Common myeloid progenitor, CD34-positive (primary cell): ENCODE measurements at regions not wholly inside any gene's neighbourhood (a gene's known extent, or its start where the extent isn't known, plus 50 kb on each side); places are given as distances from the start of the nearest gene placed in this dataset.
"Not testable (repeated sequence)": the region's sequence is repeated elsewhere in the genome, so short reads cannot be mapped to it uniquely, and the experiment has no call there.

ENCODE experiments used
- CTCF ChIA-PET: fragments of 350-600 bp; sonication (Branson Sonifier 250); formaldehyde crosslinking; loops from one replicate; lab custom pipeline; 2021; ENCODE audit warnings: antibody characterized with exemption; lab: Charles Lee
- POLR2A ChIA-PET: fragments of 350-600 bp; sonication (Branson Sonifier 250); formaldehyde crosslinking; loops from one replicate; lab custom pipeline; 2021; ENCODE audit warnings: antibody characterized with exemption; lab: Charles Lee
- DNase-seq, 3 donors: peaks; one replicate each; pipeline versions ENCODE4 v3.0.0 to v3.0.0-alpha.2; 2013
- H3K27ac ChIP-seq, 2 experiments: 1 replicate in 1 of 2; 2 replicates in 1 of 2; pipeline ENCODE4 v1.7.0; 2013; ENCODE audit warnings: inconsistent platforms in 2 of 2, low read length in 2 of 2, mild to moderate bottlenecking in 2 of 2, low read depth in 1 of 2, moderate library complexity in 1 of 2; ENCODE audit not compliant: severe bottlenecking in 2 of 2, insufficient read depth in 1 of 2, poor library complexity in 1 of 2
- H3K27me3 ChIP-seq, 5 experiments: replicated peaks in 2 of 5; 1 replicate in 3 of 5; 2 replicates in 2 of 5; pipeline versions ENCODE4 v1.6.1 to v1.7.0; 2013; ENCODE audit warnings: low read length in 4 of 5, mild to moderate bottlenecking in 2 of 5, moderate library complexity in 2 of 5, inconsistent platforms in 1 of 5; ENCODE audit not compliant: insufficient read depth in 5 of 5, control insufficient read depth in 4 of 5
- H3K36me3 ChIP-seq, 4 experiments: 1 replicate in 2 of 4; 2 replicates in 2 of 4; pipeline versions ENCODE4 v1.6.1 to v1.7.0; 2013; ENCODE audit warnings: low read length in 3 of 4, control low read depth in 1 of 4, mild to moderate bottlenecking in 1 of 4; ENCODE audit not compliant: control insufficient read depth in 4 of 4, insufficient read depth in 4 of 4
- H3K4me1 ChIP-seq, 4 experiments: 1 replicate in 3 of 4; 2 replicates in 1 of 4; pipeline versions ENCODE4 v1.6.1 to v1.7.1; 2013; ENCODE audit warnings: low read length in 3 of 4, mild to moderate bottlenecking in 3 of 4, control low read depth in 1 of 4, inconsistent platforms in 1 of 4, moderate library complexity in 1 of 4; ENCODE audit not compliant: control insufficient read depth in 4 of 4, insufficient read depth in 4 of 4; ENCODE audit errors: control extremely low read depth in 1 of 4
- H3K4me3 ChIP-seq, 7 experiments: 1 replicate in 4 of 7; 2 replicates in 3 of 7; pipeline versions ENCODE4 v1.5.1 to v1.7.0; 2013; ENCODE audit warnings: mild to moderate bottlenecking in 7 of 7, low read length in 6 of 7, moderate library complexity in 6 of 7, inconsistent platforms in 2 of 7, low read depth in 2 of 7, control low read depth in 1 of 7; ENCODE audit not compliant: insufficient read depth in 4 of 7, control insufficient read depth in 1 of 7; ENCODE audit errors: extremely low read depth in 1 of 7
- H3K9me3 ChIP-seq, 5 experiments: 1 replicate in 4 of 5; 2 replicates in 1 of 5; pipeline versions ENCODE4 v1.6.1 to v1.7.1; 2013; ENCODE audit warnings: low read length in 4 of 5, mild to moderate bottlenecking in 2 of 5, inconsistent platforms in 1 of 5, low read depth in 1 of 5, moderate library complexity in 1 of 5; ENCODE audit not compliant: control insufficient read depth in 4 of 5, insufficient read depth in 2 of 5; ENCODE audit errors: control extremely low read depth in 1 of 5
- WGBS: methylation state at CpG from one replicate; pipeline ENCODE4 v1.1.5; 2013; ENCODE audit not compliant: insufficient coverage; 5-methylcytosine and 5-hydroxymethylcytosine counted together

DNA sequence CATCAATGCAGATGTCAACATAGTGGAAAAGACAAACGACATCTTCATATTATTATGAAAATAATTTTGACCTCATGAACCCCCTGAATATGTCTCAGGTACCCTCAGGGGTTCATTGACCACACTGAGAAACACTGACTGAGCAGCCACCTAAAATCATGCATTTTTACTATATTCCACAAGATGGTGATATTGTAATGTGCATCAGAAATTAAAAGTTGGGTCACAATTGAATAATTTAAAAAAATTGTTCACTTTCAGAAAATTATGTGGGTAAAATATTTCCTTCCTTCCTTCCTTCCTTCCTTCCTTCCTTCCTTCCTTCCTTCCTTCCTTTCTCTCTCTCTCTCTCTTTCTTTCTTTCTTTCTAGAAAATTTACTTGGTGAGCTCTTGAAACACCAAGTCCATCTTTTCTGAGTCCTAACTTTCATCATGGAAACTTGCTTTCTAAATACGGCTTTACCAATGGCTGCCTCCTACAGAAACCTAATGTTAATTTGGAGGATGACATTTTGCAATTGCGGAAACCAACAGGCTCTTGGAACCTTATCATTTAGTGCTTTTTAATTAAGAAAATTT is 103.6 kb downstream of the RTL3 start:
- ChIA-PET POLR2A (interaction anchor here (0.5 to 0.6 kb wide), 2 partner anchors 287 to 1387 kb away, joined by 3 read pairs; no protein-coding TSS in a partner anchor), CTCF (interaction anchor here (0.6 to 1.9 kb wide), 8 partner anchors 21 to 715 kb away, joined by 3 to 5 read pairs (median 3); no protein-coding TSS in a partner anchor)
- Histone ChIP-seq H3K4me3 (no peak overlapping the region), H3K27ac (no peak overlapping the region), H3K9me3 (no peaks in the 10 kb centered on the region), H3K27me3 (no peaks in the 10 kb centered on the region), H3K36me3 (no peaks in the 10 kb centered on the region), H3K4me1 (no peaks in the 10 kb centered on the region)
- peak; percentile 8 to 58 (median 46) for DNase-seq
- WGBS, result no CpG with 5 or more reads among the region's 3 CpGs

DNA sequence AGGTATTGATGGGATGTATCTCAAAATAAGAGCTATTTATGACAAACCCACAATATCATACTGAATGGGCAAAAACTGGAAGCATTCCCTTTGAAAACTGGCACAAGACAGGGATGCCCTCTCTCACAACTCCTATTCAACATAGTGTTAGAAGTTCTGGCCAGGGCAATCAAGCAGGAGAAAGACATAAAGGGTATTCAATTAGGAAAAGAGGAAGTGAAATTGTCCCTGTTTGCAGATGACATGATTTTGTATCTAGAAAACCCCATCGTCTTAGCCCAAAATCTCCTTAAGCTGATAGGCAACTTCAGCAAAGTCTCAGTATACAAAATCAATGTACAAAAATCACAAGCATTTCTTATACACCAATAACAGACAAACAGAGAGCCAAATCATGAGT is 106.5 kb downstream of the RTL3 start:
- H3K36me3 ChIP-seq, H3K4me1 ChIP-seq, H3K9me3 ChIP-seq, H3K4me3 ChIP-seq, H3K27ac ChIP-seq, H3K27me3 ChIP-seq, CTCF ChIA-PET, POLR2A ChIA-PET, DNase-seq: not testable (repeated sequence)
- WGBS, result no CpG with 5 or more reads among the region's 1 CpG

DNA sequence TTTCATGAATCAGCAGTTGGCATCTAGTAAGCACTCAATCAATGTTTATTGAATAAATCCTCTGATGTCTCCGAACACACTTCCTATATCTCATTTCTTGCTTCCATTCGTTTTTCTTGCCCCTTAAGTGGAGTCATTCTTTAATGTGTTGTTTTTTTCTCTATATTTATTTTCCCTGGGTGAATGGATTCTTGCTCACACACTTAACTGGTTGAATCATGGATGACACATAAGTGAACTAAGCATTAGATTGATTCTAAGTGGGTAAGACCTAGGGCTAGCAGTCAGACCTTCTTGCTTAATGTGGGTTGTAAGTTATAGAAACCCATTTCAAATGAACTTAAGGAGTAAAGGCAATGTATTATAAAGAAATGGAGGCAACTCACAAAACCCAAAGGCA is 111.1 kb downstream of the RTL3 start:
- H3K9me3 ChIP-seq, result peaks cover 0 to 8% (median 3%) of the 10 kb centered on the region in 5 experiments
- H3K4me3 ChIP-seq, result no peak overlapping the region
- DNase-seq, result no peak
- no peaks in the 10 kb centered on the region for H3K27me3 ChIP-seq
- POLR2A ChIA-PET, result no interaction called here
- H3K27ac ChIP-seq, result no peak overlapping the region
- CTCF ChIA-PET, result no interaction called here
- H3K4me1 ChIP-seq, result no peaks in the 10 kb centered on the region
- WGBS, result no CpG with 5 or more reads among the region's 2 CpGs
- no peaks in the 10 kb centered on the region for H3K36me3 ChIP-seq

DNA sequence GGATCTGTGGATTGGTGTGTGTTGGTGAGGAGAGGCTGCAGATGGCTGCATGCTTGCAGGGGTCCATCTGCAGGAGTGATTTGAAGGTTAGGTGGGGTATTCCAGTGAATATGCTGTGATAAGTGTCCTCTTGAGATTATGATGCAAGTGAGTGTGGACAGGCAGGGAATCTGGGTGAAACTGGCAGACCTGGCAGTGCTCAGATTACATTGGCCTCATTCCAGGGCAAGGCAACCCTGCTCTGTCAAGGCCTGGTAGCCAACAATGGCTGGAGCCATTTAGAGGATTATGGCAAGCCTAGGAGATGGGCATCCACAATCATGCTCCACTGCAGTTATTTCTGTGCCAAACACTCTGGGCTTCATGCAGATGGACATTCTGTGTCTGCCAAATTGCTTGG is 113.9 kb downstream of the RTL3 start:
- H3K4me3 ChIP-seq, result no peak overlapping the region
- no peak overlapping the region for H3K27ac ChIP-seq
- H3K9me3 ChIP-seq, result peaks cover 0 to 8% (median 5%) of the 10 kb centered on the region in 5 experiments
- H3K4me1 ChIP-seq, result no peaks in the 10 kb centered on the region
- ChIA-PET CTCF (no interaction called here), POLR2A (no interaction called here)
- no peaks in the 10 kb centered on the region for H3K27me3 ChIP-seq
- H3K36me3 ChIP-seq, result no peaks in the 10 kb centered on the region
- no peak for DNase-seq

DNA sequence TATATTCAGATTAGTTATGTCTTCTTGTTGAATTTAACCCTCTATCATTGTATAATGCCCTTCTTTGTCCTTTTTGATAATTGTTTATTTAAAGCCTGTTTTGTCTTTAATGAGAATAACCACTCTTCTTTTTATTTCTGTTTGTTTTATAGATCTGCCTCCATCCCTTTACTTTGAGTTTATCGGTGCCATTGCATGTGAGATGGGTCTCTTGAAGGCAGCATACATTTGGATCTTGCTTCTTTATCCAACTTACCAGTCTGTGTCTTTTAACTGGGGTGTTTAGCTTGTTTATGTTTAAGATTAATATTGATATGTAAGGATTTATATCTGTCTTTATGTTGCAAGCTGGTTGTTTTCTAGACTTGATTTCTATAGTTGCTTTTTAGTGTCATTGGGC is 115.8 kb downstream of the RTL3 start:
- H3K27ac ChIP-seq, result no peak overlapping the region
- peak in 1 of 3 donors; percentile 6 for DNase-seq
- ChIA-PET CTCF (no interaction called here), POLR2A (no interaction called here)
- H3K4me3 ChIP-seq, result no peak overlapping the region
- no peaks in the 10 kb centered on the region for H3K27me3 ChIP-seq
- WGBS, result no CpG with 5 or more reads among the region's 1 CpG
- no peaks in the 10 kb centered on the region for H3K4me1 ChIP-seq
- H3K9me3 ChIP-seq, result peaks cover 0 to 9% (median 7%) of the 10 kb centered on the region in 5 experiments
- no peaks in the 10 kb centered on the region for H3K36me3 ChIP-seq

DNA sequence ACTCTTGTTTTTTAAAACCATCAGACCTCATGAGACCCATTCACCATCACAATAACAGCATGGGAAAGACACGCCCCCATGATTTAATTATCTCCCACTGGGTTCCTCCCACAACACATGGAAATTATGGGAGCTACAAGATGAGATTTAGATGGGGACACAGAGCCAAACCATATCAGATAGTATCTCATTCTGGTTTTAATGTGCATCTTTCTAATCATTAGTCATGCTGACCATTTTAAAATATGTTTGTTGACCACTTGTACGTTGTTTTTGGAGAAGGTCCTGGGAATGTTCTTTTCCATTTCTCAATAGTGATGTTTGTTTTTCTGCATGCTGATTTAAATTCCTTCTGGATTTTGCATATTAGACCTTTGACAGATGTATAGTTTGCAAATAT is 119.0 kb downstream of the RTL3 start:
- Histone ChIP-seq H3K27ac (no peak overlapping the region), H3K9me3 (peaks cover 0 to 8% (median 7%) of the 10 kb centered on the region in 5 experiments), H3K4me3 (no peak overlapping the region), H3K27me3 (no peaks in the 10 kb centered on the region), H3K36me3 (no peaks in the 10 kb centered on the region), H3K4me1 (no peaks in the 10 kb centered on the region)
- WGBS, result no CpG with 5 or more reads among the region's 2 CpGs
- ChIA-PET CTCF (no interaction called here), POLR2A (no interaction called here)
- no peak for DNase-seq

DNA sequence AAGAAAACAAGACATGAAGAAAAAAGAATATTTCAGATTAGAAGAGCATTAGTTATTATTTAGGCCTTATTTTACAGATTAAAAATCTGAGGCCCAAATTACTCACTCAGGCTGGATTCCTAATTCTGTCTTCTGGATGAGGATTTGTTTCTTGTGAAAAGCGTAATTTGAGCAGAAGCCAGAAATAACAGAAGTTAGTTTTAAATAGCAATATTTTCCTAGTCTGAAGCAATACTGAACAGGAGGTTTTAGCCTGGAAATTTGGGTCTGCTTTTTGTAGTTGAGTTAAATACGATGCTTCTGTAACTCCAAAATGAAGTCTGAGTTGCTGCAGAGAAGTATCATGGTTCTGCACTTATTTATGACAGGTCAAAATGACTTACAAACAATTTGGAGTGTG is 124.9 kb downstream of the RTL3 start:
- no peak overlapping the region for H3K4me3 ChIP-seq
- ChIA-PET CTCF (no interaction called here), POLR2A (no interaction called here)
- H3K27ac ChIP-seq, result no peak overlapping the region
- 52% methylated on average over 2 of the region's 2 CpGs for WGBS
- no peak for DNase-seq
- no peaks in the 10 kb centered on the region for H3K36me3 ChIP-seq
- no peaks in the 10 kb centered on the region for H3K27me3 ChIP-seq
- H3K9me3 ChIP-seq, result no peaks in the 10 kb centered on the region
- H3K4me1 ChIP-seq, result peaks cover 0 to 4% (median 0%) of the 10 kb centered on the region in 4 experiments
